Panc1 (cell line): ENCODE measurements at regions not wholly inside any gene's neighbourhood (a gene's known extent, or its start where the extent isn't known, plus 50 kb on each side); places are given as distances from the start of the nearest gene placed in this dataset.

Experiments
- SIN3A ChIP-seq: IDR thresholded peaks from 2 replicates; pipeline ENCODE4 v1.6.1; 2012; ENCODE audit warnings: low read depth, mild to moderate bottlenecking, low read length, moderate library complexity, borderline replicate concordance; ENCODE audit not compliant: insufficient read depth
- TF ChIP-seq, protein P1 (sequence below): fragments of 450-650 bp; IDR thresholded peaks from 2 replicates; pipeline ENCODE4 v1.5.1; 2017; ENCODE audit warnings: mild to moderate bottlenecking
- TF ChIP-seq, protein P2 (sequence below), 2 experiments: IDR thresholded peaks; 2 replicates each; pipeline ENCODE4 v1.6.1; 2011 to 2012; ENCODE audit warnings: low read depth in 2 of 2, control low read depth in 1 of 2, low read length in 1 of 2, mild to moderate bottlenecking in 1 of 2, moderate library complexity in 1 of 2; ENCODE audit not compliant: insufficient read depth in 1 of 2

DNA sequence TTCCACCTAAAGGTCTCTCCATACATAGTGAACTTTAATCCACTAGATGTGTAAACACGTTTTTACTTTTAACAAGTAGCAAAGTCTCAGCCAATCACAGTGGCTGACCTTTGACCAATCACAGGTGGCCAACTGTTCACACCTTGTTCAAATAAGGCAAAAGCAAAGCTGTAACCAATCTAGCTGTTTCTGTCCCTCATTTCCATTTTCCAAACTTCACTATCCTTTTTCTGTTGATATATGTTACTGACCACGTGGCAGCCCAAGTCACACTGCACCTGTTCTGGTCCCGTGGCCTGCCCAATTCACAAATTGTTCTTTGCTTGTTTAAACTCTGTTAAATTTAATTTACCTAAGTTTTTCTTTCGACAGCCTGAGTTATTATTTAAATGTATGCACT lies 393.5 kb upstream of the NETO1 start:
- TF ChIP-seq, protein P1, sequence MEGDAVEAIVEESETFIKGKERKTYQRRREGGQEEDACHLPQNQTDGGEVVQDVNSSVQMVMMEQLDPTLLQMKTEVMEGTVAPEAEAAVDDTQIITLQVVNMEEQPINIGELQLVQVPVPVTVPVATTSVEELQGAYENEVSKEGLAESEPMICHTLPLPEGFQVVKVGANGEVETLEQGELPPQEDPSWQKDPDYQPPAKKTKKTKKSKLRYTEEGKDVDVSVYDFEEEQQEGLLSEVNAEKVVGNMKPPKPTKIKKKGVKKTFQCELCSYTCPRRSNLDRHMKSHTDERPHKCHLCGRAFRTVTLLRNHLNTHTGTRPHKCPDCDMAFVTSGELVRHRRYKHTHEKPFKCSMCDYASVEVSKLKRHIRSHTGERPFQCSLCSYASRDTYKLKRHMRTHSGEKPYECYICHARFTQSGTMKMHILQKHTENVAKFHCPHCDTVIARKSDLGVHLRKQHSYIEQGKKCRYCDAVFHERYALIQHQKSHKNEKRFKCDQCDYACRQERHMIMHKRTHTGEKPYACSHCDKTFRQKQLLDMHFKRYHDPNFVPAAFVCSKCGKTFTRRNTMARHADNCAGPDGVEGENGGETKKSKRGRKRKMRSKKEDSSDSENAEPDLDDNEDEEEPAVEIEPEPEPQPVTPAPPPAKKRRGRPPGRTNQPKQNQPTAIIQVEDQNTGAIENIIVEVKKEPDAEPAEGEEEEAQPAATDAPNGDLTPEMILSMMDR = no peak
- TF ChIP-seq, protein P2, sequence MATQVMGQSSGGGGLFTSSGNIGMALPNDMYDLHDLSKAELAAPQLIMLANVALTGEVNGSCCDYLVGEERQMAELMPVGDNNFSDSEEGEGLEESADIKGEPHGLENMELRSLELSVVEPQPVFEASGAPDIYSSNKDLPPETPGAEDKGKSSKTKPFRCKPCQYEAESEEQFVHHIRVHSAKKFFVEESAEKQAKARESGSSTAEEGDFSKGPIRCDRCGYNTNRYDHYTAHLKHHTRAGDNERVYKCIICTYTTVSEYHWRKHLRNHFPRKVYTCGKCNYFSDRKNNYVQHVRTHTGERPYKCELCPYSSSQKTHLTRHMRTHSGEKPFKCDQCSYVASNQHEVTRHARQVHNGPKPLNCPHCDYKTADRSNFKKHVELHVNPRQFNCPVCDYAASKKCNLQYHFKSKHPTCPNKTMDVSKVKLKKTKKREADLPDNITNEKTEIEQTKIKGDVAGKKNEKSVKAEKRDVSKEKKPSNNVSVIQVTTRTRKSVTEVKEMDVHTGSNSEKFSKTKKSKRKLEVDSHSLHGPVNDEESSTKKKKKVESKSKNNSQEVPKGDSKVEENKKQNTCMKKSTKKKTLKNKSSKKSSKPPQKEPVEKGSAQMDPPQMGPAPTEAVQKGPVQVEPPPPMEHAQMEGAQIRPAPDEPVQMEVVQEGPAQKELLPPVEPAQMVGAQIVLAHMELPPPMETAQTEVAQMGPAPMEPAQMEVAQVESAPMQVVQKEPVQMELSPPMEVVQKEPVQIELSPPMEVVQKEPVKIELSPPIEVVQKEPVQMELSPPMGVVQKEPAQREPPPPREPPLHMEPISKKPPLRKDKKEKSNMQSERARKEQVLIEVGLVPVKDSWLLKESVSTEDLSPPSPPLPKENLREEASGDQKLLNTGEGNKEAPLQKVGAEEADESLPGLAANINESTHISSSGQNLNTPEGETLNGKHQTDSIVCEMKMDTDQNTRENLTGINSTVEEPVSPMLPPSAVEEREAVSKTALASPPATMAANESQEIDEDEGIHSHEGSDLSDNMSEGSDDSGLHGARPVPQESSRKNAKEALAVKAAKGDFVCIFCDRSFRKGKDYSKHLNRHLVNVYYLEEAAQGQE (IDR thresholded peaks at IDR 0.05; ENCODE audit: insufficient read depth in 1 of 2, low read depth in 2 of 2, low read length in 1 of 2) = no peak
- TF ChIP-seq SIN3A = no peak
